Cardiac fibroblast (primary cell): ENCODE measurements at regions not wholly inside any gene's neighbourhood (a gene's known extent, or its start where the extent isn't known, plus 50 kb on each side); places are given as distances from the start of the nearest gene placed in this dataset.

Source experiments
- DNase-seq, 2 donors: peaks; one replicate each; pipeline versions ENCODE4 v3.0.0 to v3.0.0-alpha.2; 2010; ENCODE audit warnings: low read depth in 2 of 2
- H3K4me3 ChIP-seq, 2 donors: replicated peaks in 1 of 2; 1 replicate in 1 of 2; 2 replicates in 1 of 2; pipeline ENCODE4 v1.5.1; 2011; ENCODE audit warnings: low read depth in 2 of 2, low read length in 2 of 2, mild to moderate bottlenecking in 2 of 2, moderate library complexity in 1 of 2
- TF ChIP-seq, protein P1 (sequence below): IDR thresholded peaks from one replicate; pipeline ENCODE4 v1.5.1; 2011; ENCODE audit warnings: low read depth, mild to moderate bottlenecking, low read length, inconsistent platforms

DNA sequence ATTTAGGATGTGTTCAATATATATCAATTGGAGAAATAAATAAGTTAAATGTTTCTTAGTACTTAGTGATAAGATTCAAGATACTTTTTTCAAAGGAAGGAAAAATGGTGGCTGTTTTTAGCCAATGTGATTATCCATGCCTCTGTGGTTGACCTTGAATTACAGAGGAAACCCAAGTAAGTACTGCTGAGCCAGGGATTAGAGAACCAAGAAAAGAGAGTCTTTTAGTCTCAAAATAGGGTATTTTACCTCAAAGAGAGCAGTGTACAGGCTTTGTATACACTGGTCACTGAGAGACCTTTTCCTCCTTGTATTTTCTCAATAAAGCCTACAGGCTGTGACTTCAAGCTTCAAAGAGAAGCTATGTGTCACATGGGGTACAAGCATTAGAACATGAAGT lies 1075.3 kb downstream of the ADGRL3 start:
- no peak for DNase-seq
- TF ChIP-seq, protein P1, sequence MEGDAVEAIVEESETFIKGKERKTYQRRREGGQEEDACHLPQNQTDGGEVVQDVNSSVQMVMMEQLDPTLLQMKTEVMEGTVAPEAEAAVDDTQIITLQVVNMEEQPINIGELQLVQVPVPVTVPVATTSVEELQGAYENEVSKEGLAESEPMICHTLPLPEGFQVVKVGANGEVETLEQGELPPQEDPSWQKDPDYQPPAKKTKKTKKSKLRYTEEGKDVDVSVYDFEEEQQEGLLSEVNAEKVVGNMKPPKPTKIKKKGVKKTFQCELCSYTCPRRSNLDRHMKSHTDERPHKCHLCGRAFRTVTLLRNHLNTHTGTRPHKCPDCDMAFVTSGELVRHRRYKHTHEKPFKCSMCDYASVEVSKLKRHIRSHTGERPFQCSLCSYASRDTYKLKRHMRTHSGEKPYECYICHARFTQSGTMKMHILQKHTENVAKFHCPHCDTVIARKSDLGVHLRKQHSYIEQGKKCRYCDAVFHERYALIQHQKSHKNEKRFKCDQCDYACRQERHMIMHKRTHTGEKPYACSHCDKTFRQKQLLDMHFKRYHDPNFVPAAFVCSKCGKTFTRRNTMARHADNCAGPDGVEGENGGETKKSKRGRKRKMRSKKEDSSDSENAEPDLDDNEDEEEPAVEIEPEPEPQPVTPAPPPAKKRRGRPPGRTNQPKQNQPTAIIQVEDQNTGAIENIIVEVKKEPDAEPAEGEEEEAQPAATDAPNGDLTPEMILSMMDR, result no peak
- no peak overlapping the region for H3K4me3 ChIP-seq

DNA sequence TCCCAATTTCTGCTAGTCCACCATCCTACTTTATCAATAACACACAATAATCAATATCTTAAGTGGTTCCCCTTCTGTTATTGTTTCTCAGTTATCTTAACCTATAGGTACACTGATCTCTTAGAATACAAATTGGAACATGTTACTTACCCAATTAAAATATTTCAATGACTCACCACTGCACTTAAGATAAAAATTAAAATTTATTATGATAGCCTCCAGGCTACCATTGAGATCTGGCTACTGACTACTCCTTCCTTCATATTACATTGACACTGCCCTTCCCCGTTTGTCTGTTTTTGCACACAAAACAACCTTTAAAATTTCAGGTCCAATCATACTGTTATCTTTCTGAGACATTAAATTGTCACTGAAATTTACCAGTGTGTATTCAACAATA lies 1074.7 kb downstream of the ADGRL3 start:
- no peak overlapping the region for H3K4me3 ChIP-seq
- TF ChIP-seq, protein P1, result no peak
- DNase-seq, result no peak

DNA sequence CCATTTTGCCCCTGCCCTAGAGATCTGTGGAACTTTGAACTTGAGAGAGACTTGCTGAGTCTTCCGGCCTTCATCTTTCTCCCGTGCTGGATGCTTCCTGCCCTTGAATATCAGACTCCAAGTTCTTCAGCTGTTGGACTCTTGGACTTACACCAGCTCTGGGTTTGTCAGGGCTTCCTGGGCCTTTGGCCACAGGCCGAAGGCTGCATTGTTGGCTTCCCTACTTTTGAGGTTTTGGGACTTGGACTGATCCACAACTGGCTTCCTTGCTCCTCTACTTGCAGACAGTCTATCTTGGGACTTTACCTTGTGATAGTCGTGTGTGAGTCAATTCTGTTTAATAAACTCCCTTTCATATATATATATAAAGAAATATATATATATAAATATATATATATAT lies 1071.0 kb downstream of the ADGRL3 start:
- no peak for DNase-seq
- H3K4me3 ChIP-seq, result no peak overlapping the region
- TF ChIP-seq, protein P1, result no peak

DNA sequence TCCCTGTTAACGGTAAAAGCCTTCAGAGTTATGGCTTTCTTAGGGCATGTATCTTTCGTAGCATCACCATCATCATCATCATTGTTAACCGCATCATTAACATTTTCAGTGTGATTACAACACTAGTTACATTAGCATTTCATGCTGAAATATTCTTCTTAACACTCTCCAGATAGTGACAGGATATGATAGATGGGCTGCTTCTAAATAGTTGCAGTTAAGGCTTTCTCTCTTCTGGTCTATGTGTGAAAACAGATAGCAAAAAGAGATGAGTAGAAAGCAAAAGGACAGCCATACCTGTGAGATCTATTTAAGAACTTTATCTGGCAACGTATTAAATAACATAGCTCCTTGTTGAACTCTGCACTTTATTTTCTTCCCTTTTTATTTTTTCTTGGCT lies 1069.8 kb downstream of the ADGRL3 start:
- no peak overlapping the region for H3K4me3 ChIP-seq
- TF ChIP-seq, protein P1, result no peak
- no peak for DNase-seq

DNA sequence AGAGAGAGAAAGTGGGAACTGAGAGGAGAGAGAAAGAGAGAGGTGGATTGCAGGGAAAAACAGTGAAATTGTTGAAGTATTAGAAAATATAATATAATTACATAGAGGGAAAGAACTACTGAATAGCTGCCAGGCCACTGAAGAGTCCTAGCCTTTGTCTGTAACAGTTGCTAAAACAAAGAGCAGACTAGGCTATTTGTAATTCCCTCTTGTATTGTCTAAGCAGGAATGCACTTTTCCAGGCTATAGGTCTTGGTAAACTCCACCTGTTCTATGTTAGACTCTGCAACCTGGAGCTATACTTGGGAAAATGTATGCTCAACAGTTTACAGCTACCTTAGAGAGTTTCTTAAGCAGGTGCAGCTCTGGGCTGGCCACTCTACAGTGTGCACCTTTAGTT lies 1063.3 kb downstream of the ADGRL3 start:
- TF ChIP-seq, protein P1, result no peak
- H3K4me3 ChIP-seq, result no peak overlapping the region
- DNase-seq, result no peak

DNA sequence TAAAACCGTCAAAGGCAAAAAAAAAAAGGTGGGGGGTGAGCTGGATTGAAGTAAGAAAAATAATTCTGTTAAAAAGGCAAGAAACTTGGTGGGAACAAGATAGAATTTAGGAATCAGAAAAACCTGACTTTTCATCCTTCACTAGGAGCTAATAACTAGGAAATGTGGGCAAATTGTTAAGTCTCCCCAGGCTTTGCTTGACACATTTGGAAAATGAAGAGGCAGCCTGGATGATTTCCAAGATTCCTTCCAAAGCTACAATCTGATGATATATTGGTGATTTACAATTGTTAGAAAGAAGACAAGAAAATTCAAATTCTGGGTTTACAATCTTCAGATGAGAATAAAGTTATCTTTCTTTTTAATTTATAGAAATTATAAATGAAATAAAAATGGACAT lies 1062.5 kb downstream of the ADGRL3 start:
- DNase-seq, result no peak

DNA sequence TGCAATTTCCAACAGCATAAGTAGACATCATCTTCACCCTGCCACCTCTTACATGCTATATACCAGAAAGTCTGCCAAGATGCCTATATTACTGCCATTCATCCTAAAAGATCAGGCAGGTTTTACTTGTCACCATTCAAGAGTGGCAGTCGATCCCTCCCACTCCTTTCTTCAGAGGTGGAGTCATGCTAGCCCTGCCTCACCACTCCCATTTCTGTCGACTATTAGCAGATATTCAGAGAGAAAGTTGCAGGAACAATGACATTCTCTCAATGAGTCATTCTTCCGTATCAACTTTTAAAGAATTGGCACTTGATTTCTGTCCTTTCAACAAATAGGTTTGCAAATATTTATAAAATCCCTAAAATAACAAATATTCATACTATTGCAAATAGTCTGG lies 1060.1 kb downstream of the ADGRL3 start:
- no peak overlapping the region for H3K4me3 ChIP-seq
- TF ChIP-seq, protein P1, result no peak
- DNase-seq, result no peak

More for the DNA sequence above, 1062.5 kb downstream of the ADGRL3 start:
- no peak overlapping the region for H3K4me3 ChIP-seq
- TF ChIP-seq, protein P1, result no peak
